ENCODE measurements at regions not wholly inside any gene's neighbourhood (a gene's known extent, or its start where the extent isn't known, plus 50 kb on each side); places are given as distances from the start of the nearest gene placed in this dataset.
"Not testable (repeated sequence)": the region's sequence is repeated elsewhere in the genome, so short reads cannot be mapped to it uniquely, and the experiment has no call there.

DNA sequence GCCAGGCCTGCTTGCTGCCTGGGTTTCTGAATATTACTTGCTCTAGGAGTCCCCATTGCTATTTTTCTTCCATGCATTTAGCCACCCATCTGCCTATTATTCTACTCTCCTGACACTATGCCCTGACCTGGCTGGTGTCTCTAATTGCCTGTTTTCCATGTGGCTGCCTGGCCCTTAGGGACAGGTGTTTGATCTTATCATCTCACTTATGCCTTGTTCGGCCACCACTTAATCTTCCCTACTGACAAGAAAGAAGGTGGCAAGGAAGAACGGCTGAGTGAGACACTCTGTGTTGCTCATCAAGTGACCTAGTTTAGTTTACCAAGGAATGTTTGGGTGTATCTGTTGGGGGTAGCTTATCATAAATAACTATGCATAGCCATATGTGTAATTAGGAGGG, 50.4 kb upstream of the RAPH1 start:
- CTCF ChIA-PET, result interaction anchor here (1.2 kb wide), 1 partner anchor 10 kb away, joined by 3 read pairs; no protein-coding TSS in a partner anchor
- POLR2A ChIA-PET, result no interaction called here

DNA sequence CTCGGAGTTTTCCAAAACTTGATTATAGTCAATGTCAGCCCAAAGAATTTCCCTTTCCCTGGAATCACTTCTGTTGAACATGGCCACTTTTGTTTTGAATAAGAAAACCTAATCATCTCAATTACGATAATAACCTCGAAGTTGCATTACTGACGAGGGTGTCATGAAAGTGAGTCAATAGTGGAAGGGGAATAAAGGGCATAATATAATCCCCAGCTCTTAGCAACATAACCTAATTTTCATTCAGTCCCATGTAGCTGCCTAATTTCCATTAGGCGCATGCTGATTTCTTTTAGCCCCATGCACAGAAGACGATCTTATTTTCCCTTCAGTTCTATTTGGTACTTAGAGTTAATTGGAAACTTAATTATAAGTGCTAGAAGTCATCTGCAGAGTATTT, 51.1 kb upstream of the RAPH1 start:
- POLR2A ChIA-PET, result no interaction called here
- CTCF ChIA-PET, result interaction anchor here (1.2 kb wide), 1 partner anchor 11 kb away, joined by 3 read pairs; no protein-coding TSS in a partner anchor

DNA sequence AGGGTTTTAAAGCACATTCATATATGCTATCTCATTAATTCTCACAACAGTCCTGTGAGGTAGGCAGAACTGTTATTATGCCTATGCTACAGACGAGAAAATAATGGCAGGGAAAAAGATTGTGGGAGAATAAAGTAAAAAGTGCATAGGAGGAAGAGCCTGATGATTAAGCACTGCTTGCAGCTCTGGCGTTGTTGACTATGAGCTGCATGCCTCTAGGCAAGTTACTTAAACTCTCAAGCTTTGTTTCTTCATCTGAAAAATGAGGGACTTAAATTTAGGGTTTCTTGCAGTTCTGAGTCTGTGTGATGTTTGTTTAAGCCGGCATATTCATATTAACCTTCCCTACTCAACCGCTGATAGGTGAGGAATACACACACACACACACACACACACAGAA, 51.6 kb upstream of the RAPH1 start:
- ChIA-PET CTCF (no interaction called here), POLR2A (no interaction called here)

DNA sequence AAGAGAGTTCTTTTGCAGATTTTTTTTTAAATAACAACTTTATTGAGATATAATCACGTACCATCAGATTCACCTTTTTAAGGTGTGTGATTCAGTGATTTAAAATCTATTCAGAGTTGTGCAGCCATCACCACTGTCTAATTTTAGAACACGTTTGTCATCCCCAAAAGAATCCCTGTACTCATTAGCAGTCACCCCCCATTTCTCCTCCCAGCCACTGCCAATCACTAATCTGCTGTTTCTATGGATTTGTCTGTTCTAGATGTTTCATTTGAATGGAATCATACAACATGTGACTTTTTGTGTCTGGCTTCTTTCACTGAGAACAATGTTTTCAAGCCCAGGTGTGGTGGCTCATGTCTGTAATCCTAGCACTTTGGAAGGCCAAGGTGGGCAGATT, 55.4 kb upstream of the RAPH1 start:
- POLR2A ChIA-PET, result no interaction called here
- CTCF ChIA-PET, result no interaction called here

DNA sequence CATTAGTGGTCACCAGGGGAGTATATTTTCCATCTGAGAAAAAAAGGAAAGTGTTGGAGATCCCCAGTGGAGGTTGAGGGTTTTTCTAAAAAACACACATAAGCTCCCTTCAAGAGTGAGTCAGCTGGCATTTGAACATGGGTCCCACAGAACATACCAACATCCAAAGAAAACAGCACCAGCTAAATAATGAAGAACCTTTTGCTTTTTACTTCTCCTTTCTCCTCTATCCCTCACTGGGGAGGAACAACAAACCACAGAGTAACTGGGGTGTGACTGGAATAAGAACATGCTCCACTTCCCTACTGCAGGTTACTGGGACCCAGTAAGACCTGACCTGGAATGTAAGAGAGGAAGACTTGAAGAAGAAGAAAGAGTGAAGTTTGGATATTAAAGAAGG, 56.5 kb upstream of the RAPH1 start:
- ChIA-PET POLR2A (no interaction called here), CTCF (no interaction called here)

DNA sequence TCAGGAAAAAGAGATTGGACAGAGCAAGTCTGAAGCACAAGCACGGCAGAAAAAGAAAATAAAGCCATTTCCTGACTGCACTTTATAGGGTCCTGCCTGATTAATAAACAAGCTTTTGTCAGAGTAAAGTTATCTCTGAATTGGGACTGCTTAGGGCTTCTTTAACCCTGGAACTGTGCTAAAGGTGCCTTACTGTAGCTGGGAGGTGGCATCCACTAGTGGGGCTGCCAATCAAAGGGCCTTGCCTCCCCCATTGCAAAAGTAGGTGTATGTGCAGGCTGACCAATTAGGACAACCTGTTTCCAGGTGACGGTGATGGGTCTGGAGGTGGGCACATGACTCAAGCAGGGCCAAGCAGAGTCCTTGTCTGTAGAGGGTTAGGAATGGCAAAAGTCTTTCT, 57.4 kb upstream of the RAPH1 start:
- POLR2A ChIA-PET, result no interaction called here

DNA sequence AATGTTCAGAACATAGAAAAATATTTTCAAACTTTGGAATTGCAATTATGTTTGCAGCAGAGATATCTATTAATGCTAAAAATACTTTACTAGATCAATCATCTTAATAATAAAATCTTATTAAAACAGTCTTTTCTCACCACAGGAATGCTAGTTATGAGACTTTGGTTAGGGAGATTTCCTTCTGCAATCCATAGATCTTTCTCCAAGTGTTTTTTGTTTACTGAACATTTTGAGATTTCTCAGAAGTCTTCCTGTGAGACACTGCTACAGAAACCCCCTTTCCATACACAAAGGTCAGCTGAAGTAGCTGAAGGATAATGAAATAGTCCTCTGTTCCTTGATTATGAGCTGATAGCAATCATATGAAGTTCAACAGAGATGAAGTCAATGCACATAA, 59.4 kb upstream of the RAPH1 start:
- POLR2A ChIA-PET, result no interaction called here
- CTCF ChIA-PET, result no interaction called here

More for the DNA sequence above, 57.4 kb upstream of the RAPH1 start:
- CTCF ChIA-PET, result no interaction called here

DNA sequence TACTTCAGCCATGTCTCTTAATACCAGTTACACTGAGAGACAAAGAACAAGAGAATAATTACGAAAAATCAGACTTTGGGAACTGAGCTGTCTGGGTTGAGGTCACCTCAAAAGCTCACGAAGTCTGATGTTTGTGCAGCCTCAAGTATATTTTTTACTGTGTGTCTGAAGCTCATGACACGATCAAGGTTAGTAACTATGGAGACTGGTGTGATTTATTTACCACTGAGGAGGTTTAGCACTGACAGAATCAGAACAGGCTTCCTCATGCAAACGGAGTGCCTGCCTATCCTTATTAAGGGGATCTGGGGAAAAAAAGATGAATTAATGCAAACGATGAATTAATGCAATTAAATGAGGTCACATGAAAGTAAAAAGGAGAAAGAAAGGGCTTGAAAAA, 61.1 kb upstream of the RAPH1 start:
- POLR2A ChIA-PET, result interaction anchor here (0.7 kb wide), 1 partner anchor 24 kb away, joined by 5 read pairs; no protein-coding TSS in a partner anchor
- CTCF ChIA-PET, result no interaction called here

DNA sequence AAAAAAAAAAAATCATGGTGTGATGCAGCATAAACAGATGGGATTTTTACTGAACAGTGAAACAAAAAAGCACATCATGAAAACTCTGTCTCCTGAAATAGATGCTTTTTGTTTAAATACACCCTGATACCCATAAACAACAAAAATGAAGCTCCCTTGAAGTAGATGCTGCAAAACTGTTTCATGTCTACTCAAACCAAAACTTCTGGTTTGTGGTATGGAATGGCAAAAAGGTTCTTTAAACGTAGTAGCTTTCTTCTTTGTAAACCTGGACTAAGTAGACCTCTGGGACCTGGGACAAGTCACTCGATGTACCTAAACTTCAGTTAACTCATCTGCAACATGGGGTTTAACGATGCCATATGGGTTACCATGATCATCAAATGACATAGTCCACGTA, 64.4 kb upstream of the RAPH1 start:
- POLR2A ChIA-PET, result no interaction called here
- CTCF ChIA-PET, result interaction anchor here (0.7 to 1.1 kb wide), 3 partner anchors 49 to 1025 kb away, joined by 3 read pairs; no protein-coding TSS in a partner anchor

DNA sequence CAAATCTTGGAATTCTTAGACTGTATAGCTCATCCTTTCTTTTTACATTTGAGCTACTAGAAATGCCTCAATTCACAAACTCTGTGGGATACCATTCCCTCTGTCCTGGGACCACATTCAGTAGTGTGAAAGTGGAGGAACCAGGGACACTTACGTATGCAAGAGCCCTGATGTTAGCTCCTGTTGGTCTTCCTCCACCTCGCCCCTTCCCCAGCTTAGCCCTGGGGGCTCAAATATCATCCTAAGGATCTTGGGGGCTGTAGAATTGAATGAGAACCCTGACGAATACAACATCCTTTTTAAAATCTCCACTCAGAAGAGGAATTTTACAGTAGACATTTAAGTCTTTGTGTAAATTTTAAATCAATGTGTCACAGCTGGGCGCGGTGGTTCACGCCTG, 65.2 kb upstream of the RAPH1 start:
- ChIA-PET CTCF (interaction anchor here (1.3 kb wide), 1 partner anchor 26 kb away, joined by 3 read pairs; no protein-coding TSS in a partner anchor), POLR2A (no interaction called here)

DNA sequence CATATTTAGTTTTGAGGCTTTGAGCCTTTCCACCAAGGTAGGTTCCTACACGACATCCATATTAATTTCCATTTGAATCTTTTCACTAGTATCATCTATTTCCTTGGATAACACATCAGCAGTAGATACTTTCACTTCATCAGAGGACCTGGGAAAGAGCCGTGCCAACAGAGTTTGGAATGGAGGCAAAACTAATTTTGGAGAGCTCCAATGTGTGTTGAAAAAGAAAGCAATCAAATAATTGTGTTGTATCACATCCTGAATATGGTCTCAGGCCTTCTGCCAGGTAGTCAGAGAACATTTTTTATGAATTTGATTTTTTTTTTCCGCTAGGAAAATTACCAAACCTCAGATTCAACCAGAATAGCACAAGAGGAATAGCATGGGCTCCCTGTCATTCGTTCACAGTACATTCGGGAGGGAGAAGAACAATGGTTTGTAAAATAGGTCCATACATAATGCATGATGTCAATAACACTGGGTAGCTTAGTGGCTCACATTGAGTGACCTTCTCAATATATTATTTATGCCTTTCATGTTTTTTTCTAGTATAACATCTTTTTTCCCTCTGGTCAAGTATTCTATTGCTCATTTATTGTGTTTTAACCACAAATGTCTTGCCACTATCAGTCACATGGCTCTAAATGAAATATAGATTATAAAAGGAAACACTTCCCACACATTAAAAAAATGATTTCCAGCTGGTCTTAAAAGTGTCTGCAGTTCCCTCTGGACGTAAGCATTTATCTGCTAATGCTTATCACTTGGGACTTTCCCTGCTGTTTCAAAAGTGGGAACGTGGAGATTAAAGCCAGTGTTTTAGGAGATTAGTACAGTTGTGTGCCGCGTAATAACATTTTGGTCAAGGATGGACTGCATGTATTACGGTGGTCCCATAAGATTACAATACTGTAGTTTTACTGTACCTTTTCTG, 68.6 kb upstream of the RAPH1 start:
- POLR2A ChIA-PET, result no interaction called here
- CTCF ChIA-PET, result no interaction called here

DNA sequence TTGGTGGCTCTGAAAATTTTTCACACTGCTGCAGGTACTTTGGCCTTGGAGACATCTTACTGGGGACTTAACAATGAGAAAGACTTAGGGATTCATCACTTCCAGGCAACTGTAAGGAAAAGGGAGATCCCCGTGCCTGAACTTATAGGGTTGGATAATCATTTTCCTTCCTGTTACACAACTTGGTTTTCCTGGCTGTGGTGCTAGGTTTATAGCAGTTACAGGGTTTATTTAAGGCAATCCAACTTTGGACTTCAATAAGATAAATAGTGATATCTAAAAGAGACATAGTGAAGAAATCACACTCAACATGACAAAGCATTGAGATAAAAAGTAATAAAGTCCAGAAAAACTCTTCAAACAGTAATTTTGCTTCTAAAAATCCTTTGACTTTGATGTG, 70.2 kb upstream of the RAPH1 start:
- ChIA-PET CTCF (no interaction called here), POLR2A (interaction anchor here (0.7 kb wide), 1 partner anchor 24 kb away, joined by 6 read pairs; no protein-coding TSS in a partner anchor)

DNA sequence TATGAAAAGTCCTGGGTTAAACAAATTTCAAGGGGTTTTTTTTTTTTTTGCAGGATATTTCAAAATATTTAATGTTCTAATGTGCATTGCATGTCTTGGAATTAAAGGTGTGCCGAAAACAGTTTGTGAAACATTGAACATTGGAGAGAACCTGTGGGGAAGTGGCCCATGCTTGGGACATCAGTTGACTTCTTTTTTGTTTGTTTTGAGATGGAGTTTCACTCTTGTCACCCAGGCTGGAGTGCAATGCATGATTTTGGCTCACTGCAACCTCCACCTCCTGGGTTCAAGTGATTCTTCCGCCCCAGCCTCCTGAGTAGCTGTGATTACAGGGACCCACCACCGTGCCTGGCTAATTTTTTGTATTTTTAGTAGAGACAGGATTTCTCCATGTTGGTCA, 71.0 kb upstream of the RAPH1 start:
- ChIA-PET CTCF (no interaction called here), POLR2A (interaction anchor here (0.7 kb wide), 1 partner anchor 25 kb away, joined by 6 read pairs; no protein-coding TSS in a partner anchor)

DNA sequence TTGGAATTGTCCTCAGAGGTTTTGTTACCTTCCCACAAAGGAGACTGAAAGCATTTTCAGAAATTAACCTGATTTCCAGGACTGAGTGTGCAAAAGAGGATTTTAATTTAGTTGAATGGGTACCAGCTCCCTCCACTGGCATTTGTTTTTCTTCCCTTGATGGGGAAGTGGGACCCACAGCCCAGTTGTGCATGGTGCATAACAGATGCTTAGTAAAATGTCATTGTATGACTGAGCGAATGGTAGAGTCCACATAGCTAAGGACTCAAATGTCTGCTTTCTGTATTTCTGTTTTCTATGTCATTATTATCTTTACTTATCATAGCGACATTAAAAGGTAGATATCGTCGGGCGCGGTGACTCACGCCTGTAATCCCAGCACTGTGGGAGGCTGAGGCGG, 75.5 kb upstream of the RAPH1 start:
- ChIA-PET POLR2A (no interaction called here), CTCF (interaction anchor here (1.0 kb wide), 1 partner anchor 31 kb away, joined by 4 read pairs; no protein-coding TSS in a partner anchor)

DNA sequence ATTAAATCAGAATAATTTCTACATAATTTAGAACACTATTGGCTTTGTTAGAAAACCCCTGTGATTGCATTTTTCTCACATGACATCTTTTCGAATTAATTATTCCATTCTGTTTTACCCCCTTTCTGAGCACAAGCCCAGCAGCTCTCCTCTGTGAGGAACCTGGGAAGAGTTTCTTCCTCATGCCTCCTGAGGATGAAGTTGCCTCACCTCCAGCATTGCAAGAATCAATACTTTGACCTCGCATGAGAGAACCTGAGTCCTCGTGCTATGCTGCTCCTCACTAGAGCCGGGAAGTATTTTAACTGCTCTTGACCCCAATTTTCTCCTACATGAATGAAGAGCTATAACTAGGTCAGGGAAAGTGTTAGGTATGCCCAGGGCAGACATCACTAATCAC, 77.1 kb upstream of the RAPH1 start:
- POLR2A ChIA-PET, result no interaction called here

DNA sequence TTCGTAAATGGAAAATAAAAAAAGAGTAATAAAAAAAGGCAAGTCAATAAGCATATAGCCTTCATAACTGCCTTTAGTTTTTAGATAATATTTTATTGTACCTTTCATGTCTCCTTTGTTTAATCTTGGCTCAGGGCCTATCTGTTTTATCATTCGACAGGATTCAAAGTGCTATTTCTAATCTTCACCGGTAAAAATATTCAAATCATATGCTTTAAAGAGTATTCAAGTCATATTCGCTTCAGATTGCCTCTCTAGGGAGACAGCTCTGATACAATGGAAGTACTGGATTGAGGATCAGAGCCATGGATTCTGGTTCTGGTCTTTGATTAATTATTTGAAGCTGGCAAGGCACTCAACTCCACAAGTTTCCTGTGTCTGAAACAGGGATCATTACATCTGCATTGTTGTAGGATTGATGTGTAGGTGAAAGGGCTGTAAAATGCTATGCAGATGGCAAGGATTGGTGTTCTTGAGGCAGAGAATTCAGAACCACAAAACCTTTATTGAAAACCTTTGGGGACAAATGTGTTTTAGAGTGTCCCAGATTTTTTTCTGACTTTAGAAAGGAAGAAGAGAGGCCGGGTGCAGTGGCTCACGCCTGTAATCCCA, 84.3 kb upstream of the RAPH1 start:
- CTCF ChIA-PET, result interaction anchor here (1.0 kb wide), 1 partner anchor 11 kb away, joined by 3 read pairs; no protein-coding TSS in a partner anchor
- POLR2A ChIA-PET, result no interaction called here

More for the DNA sequence above, 77.1 kb upstream of the RAPH1 start:
- CTCF ChIA-PET, result interaction anchor here (0.7 kb wide), 1 partner anchor 16 kb away, joined by 3 read pairs; no protein-coding TSS in a partner anchor

DNA sequence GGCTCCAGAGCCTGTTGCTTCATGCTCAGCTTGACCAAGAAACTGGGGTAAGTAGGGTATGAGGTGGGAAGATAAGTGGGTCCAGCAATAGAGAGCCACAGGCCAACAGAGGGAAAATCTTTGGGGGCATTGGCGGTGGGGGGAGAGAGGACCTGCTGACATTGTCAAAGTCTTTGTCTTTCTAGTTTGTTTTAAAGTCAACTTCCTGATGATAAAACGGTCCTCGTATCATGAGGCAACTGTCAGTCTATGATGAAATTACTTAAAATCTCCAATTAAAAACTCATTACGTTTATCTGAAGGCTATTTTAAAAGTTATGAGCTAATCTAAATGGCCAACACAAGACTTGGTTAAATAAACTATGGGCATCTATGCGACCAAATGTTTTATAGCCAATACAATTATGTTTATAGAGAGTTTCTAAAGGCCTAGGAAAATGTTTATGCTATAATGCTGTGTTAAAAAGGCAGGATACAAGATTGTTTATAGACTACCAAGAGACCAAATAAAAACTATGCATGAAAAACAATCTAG, 84.4 kb upstream of the CD28 start:
- ChIA-PET POLR2A (no interaction called here), CTCF (no interaction called here)

DNA sequence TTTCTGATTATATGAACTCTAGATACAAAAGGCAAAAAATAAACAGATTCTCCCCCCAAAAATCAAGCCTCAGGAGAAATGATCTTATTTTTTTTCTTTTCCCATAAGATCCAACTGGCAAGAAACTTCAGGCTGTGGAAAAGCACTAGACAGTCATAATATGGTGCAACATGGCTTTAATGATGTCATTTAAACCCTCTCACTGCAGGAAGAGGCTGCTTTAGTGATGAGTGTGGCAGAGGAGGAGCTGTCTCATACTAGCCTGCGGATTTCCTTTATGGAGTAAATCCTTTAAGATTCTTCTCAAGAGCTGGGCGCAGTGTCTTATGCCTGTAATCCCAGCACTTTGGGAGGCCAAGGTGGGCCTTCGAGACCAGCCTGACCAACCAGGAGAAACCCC, 83.3 kb upstream of the CD28 start:
- ChIA-PET CTCF (no interaction called here), POLR2A (no interaction called here)

DNA sequence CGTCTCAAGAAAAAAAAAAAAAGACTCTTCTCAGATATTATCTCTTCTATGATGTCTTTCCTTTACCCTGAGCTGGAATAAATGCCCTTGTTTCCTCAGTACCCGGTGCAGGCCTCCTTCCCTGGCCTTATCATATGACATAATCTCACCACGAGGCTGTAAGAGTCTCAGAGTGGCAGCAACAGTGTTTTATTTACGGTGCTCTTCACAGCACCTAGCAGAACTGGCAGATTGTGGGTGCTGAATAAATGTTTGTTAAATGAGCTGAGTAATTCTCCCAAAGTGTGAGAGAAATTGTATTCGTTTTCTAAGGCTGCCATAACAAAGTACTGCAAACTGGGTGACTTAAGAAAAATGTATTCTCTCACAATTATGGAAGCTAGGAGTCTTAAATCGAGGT, 82.8 kb upstream of the CD28 start:
- CTCF ChIA-PET, result no interaction called here
- POLR2A ChIA-PET, result no interaction called here

DNA sequence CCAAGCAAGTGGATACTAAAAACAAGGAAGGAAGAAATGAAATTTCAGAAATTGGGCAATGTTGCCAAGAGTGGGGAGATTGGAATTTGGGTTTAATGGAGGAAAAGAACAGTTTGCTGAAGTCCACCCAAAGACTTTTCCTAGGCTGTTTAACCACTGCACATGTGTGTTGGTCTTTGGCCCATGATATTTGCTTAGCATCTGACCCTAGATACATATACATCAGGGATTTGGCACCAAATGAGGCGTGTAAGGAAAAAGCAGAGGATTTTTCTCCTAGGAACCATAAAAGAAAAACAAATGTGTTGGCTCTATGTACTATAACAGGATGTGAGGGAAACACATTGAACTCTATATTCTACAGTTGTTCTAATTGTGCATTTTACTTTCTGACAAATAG, 80.7 kb upstream of the CD28 start:
- POLR2A ChIA-PET, result no interaction called here
- CTCF ChIA-PET, result no interaction called here

DNA sequence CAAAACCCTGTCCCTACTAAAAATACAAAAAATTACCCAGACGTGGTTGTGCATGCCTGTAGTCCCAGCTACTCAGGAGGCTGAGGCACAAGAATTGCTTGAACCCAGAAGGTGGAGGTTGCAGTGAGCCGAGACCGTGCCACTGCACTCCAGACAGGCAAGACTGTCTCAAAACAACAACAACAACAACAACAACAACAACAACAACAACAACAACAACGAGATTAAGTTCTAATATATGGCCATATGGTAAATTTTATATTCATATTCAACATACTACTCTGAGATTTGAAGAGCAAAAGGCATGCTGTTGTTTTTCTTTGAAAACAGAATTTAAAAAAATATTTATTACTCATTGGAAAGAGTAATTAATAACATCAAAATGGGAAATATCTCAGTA, 80.2 kb upstream of the CD28 start:
- POLR2A ChIA-PET, result not testable (repeated sequence)

More for the DNA sequence above, 80.2 kb upstream of the CD28 start:
- CTCF ChIA-PET, result not testable (repeated sequence)
